ENCODE measurements at regions not wholly inside any gene's neighbourhood (a gene's known extent, or its start where the extent isn't known, plus 50 kb on each side); places are given as distances from the start of the nearest gene placed in this dataset.

GRCh38 chr18:10202845-10203321, 251.6 kb upstream of the APCDD1 start:
- no peak for DNase-seq (ENCODE audit: low read depth in 3 of 3, low spot score in 2 of 3)

- no peak for DNase-seq (ENCODE audit: low read depth in 3 of 3, low spot score in 2 of 3)
Observed at GRCh38 chr18:10205151-10205550, 249.3 kb upstream of the APCDD1 start.

GRCh38 chr18:10207682-10208345, 246.6 kb upstream of the APCDD1 start:
- DNase-seq (ENCODE audit: low read depth in 3 of 3, low spot score in 2 of 3): no peak

- no peak for DNase-seq (ENCODE audit: low read depth in 3 of 3, low spot score in 2 of 3)
Observed at GRCh38 chr18:10209302-10209701, 245.1 kb upstream of the APCDD1 start.

- no peak for DNase-seq (ENCODE audit: low read depth in 3 of 3, low spot score in 2 of 3)
Observed at GRCh38 chr18:10210057-10210633, 244.3 kb upstream of the APCDD1 start.

GRCh38 chr18:10213526-10213925, 240.9 kb upstream of the APCDD1 start:
- DNase-seq (ENCODE audit: low read depth in 3 of 3, low spot score in 2 of 3): no peak

- no peak for DNase-seq (ENCODE audit: low read depth in 3 of 3, low spot score in 2 of 3)
Observed at GRCh38 chr18:10215446-10215845, 239.0 kb upstream of the APCDD1 start.

GRCh38 chr18:10216791-10217190, 237.6 kb upstream of the APCDD1 start:
- no peak for DNase-seq (ENCODE audit: low read depth in 3 of 3, low spot score in 2 of 3)

GRCh38 chr18:10217211-10217610, 237.2 kb upstream of the APCDD1 start:
- no peak for DNase-seq (ENCODE audit: low read depth in 3 of 3, low spot score in 2 of 3)

GRCh38 chr18:10225300-10225699, 229.1 kb upstream of the APCDD1 start:
- DNase-seq (ENCODE audit: low read depth in 3 of 3, low spot score in 2 of 3): no peak

GRCh38 chr18:10226971-10227370, 227.5 kb upstream of the APCDD1 start:
- DNase-seq (ENCODE audit: low read depth in 3 of 3, low spot score in 2 of 3): no peak

- no peak for DNase-seq (ENCODE audit: low read depth in 3 of 3, low spot score in 2 of 3)
Observed at GRCh38 chr18:10228326-10228725, 226.1 kb upstream of the APCDD1 start.

- DNase-seq (ENCODE audit: low read depth in 3 of 3, low spot score in 2 of 3): no peak
Observed at GRCh38 chr18:10229458-10229857, 225.0 kb upstream of the APCDD1 start.

- DNase-seq (ENCODE audit: low read depth in 3 of 3, low spot score in 2 of 3): no peak
Observed at GRCh38 chr18:10230072-10230471, 224.4 kb upstream of the APCDD1 start.

- no peak for DNase-seq (ENCODE audit: low read depth in 3 of 3, low spot score in 2 of 3)
Observed at GRCh38 chr18:10231220-10231619, 223.2 kb upstream of the APCDD1 start.

- DNase-seq (ENCODE audit: low read depth in 3 of 3, low spot score in 2 of 3): no peak
Observed at GRCh38 chr18:10232062-10232461, 222.4 kb upstream of the APCDD1 start.

- no peak for DNase-seq (ENCODE audit: low read depth in 3 of 3, low spot score in 2 of 3)
Observed at GRCh38 chr18:10233082-10233875, 221.2 kb upstream of the APCDD1 start.

- no peak for DNase-seq (ENCODE audit: low read depth in 3 of 3, low spot score in 2 of 3)
Observed at GRCh38 chr18:10234281-10234680, 220.2 kb upstream of the APCDD1 start.

GRCh38 chr18:10234912-10235660, 219.3 kb upstream of the APCDD1 start:
- DNase-seq (ENCODE audit: low read depth in 3 of 3, low spot score in 2 of 3): no peak

- no peak for DNase-seq (ENCODE audit: low read depth in 3 of 3, low spot score in 2 of 3)
Observed at GRCh38 chr18:10235661-10235952, 218.8 kb upstream of the APCDD1 start.

GRCh38 chr18:10239103-10239502, 215.3 kb upstream of the APCDD1 start:
- no peak for DNase-seq (ENCODE audit: low read depth in 3 of 3, low spot score in 2 of 3)

Measured in right renal cortex interstitium (tissue), 3 donors.